ENCODE measurements at regions not wholly inside any gene's neighbourhood (a gene's known extent, or its start where the extent isn't known, plus 50 kb on each side); places are given as distances from the start of the nearest gene placed in this dataset.

DNA sequence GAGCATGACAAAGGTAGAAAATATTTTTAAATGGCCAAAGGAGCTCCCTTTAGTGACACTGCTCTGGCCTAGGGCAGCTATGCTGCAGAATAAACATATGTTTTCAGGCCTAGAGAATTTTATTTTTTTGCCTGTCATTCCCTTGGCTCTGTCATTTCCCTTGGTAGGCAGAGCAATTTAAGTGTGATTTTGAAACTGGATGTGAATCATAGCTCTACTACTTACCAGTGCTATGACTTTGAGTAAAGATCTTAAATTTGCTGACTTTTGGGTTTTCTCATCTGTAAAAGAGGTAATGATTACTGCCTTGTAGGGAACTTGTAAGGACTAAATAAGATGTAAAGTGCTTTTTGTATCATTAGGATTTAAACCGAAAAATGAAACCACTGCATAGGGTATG, 189.0 kb upstream of the ZRANB2 start:
- DNase-seq (ENCODE audit: missing footprints) = no peak
- intact Hi-C loops (cut with DNase I) = no loop called here
- ATAC-seq = no peak

DNA sequence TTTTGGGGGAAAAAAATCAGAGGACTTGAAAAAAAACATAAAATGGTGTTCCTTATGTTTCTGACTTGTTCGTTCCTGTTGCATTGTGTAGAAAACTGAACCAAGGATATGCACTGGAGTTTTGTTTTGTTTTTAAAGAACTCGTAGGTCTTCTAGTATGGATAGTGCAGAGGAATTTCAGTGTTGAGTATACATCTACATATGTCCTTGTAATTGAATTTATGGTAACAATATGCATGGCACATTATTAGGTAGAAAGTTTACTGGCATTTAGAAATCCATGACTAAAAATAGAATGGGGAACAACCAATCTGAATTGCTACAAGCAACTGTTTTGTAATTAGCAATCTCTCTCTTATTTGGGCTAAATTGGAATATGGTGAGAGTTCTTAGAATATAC, 188.3 kb upstream of the ZRANB2 start:
- intact Hi-C loops (cut with DNase I) = no loop called here
- no peak for ATAC-seq
- DNase-seq (ENCODE audit: missing footprints) = no peak

DNA sequence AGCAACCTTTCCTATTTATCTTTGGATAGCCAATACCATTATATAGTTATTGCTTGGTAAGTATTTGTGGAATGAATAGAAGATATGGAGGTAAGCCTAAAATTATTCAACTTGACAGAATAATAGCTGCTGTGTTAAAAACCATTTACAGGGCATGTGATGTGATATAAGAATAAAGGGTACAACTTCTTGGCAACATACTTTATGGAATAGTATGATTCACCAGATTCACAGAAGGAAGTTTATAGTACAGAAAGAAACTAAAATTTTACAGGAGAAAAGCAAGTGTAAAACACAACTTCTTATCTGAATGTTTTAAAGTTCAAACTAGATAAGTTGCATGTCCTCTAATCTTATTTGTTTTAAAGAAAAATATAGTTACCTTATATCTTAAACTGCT, 186.4 kb upstream of the ZRANB2 start:
- DNase-seq (ENCODE audit: missing footprints) (no peak), ATAC-seq (no peak)
- intact Hi-C loops (cut with DNase I) = no loop called here

DNA sequence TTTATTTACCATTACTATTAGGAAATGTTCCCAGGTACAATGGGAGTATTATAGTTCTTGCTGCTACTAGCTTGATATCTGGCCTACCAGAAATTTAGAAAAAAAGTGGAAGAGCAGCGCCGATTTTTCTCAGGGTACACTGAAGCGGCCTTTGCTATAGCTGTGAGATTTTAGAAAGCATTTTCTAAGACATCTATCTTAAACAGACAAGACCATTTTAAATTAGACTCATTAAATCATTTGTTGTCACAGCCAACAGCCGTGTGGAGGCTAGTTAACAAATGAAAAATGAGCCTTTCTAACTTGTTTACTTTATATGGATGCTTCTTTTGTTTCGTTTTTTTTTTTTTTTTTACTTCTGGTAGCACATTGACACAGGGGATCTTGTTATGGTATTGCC, 183.2 kb upstream of the ZRANB2 start:
- ATAC-seq (no peak), DNase-seq (ENCODE audit: missing footprints) (no peak)
- intact Hi-C loops (cut with DNase I) = no loop called here

DNA sequence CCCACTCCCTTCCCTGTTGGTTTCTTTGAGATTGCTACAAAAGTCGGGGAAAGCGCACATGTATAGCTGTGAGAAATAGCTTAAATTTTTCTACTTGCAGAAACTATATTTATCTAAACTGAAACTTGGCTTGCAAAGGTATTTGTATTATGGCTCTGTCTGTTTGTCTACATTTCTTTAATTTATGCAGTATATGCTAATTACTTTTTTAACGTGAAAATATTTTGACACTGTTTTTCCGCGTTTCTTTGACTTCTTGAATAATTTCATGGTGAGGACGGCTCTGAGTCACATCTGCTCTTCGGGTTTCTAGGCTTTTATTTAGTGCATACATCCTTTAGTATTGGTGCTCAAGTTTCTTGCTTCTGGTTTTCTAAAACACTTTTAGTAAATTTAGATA, 182.1 kb upstream of the ZRANB2 start:
- intact Hi-C loops (cut with DNase I) = no loop called here
- no peak for DNase-seq (ENCODE audit: missing footprints)
- ATAC-seq = no peak

DNA sequence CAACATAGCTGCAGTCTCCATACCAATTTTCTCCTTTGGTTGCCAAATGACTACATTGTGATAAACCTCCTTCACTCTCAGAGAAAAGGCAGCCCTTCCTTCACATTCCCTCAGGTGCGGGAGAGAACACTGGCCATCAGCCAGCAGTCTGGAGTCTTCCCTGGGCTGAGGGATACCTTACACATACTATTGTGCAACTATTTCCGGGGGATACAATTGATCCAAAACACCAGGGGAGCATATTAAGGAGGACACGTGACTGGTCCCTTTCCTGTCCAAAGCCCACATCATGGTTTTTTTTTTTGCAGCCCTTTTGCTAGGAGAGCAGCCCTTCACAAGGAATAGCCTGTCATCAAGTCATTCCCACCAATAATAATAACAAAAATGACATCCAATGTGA, 172.1 kb upstream of the ZRANB2 start:
- intact Hi-C loops (cut with DNase I) = no loop called here
- ATAC-seq (no peak), DNase-seq (ENCODE audit: missing footprints) (no peak)

DNA sequence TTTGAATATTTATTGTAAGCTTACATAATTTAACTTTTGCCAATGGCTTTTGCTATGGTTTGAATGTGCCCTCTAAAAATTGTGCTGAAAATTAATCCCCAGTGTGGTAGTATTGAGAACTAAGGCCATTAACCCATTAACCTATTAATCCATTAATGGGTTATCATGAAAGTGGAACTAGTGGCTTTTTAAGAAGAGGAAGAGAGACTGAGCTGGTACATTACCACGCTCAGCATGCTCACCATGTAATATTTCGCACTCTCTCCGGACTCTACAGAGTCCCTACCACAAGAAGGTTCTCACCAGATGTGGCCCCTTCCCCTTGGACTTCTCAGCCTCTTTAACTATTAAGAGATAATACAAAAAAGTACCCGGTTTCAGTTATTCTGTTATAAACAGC, 164.4 kb upstream of the ZRANB2 start:
- no peak for ATAC-seq

DNA sequence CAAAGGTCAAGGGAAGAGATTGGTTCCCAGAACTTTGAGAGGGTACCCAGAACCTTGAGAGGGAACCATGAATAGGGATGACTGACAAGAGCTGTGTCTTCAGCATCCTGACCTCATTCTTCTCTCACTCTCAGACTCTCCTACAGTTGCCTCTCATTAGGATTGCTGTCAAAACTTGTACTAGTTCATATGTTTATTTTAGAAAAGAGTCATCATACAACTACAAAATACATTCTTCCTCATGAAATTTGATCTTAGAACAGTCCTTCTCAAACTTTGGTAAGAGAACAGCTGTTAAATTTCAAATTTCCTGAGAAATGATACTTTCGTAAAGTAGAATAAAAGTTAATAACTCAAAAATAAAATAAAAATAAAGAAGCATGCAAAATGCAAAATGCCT, 161.4 kb upstream of the ZRANB2 start:
- ATAC-seq = no peak
- intact Hi-C loops (cut with DNase I) = no loop called here
- DNase-seq (ENCODE audit: missing footprints) = no peak

More for the DNA sequence above, 164.4 kb upstream of the ZRANB2 start:
- DNase-seq (ENCODE audit: missing footprints) = no peak
- intact Hi-C loops (cut with DNase I) = no loop called here

DNA sequence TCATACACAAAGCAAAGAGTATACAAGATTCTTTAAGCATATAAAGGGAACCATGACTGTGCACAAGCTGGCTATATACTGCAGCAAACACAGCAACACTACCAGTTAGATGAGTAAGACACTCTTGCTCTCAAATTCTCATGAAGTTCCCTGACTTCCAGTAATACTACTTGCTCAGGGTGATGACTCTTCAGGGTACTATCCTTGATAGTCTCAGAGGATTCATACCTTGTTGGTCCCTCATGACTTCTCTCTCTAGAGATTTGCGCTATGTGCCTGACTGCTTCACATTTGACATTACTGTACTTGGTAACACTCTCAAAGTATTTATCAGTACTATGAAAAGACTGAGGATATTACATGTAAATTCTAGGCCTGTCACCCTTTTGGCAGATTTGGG, 159.8 kb upstream of the ZRANB2 start:
- ATAC-seq (no peak), DNase-seq (ENCODE audit: missing footprints) (no peak)
- intact Hi-C loops (cut with DNase I) = no loop called here

DNA sequence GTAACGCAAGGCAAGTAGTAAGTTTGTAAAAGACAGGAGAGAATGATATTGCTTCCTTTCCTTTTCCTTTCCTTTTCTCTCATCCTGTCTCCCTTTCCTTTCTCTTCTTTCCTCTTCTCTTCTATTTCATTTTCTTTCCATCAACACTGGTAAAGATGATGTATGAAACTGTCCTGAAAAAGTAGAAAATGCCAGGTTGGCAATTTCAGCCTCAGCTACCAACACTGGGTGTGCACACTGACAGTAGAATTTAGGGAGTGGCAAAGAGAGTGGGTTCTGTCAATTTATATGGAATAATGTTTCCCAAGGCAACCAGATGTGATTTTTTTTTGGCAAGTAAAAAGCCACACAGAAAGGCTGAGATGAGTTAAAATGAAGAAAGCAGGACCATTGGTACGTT, 155.7 kb upstream of the ZRANB2 start:
- DNase-seq (ENCODE audit: missing footprints) (no peak), ATAC-seq (no peak)

DNA sequence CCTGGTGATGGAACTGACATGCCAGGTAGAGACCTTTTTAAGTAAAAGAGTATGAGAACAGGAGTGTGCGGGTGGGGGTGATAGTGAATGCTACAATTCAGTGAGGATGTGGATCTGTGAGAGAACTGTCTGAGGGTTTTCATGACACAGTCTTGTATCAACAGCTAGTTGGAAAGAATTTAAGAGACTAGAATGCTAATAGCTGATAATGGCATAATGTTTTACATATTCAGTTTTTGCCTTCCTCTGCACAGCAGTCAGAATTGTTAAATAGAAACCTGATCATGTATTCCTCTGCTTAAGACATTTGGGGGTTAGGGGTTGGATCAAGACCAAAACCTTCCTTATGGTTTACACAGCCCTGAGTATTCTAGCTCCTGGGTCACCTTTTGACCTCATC, 152.8 kb upstream of the ZRANB2 start:
- ATAC-seq = no peak
- intact Hi-C loops (cut with DNase I) = no loop called here
- DNase-seq (ENCODE audit: missing footprints) = no peak

More for the DNA sequence above, 155.7 kb upstream of the ZRANB2 start:
- intact Hi-C loops (cut with DNase I) = no loop called here

DNA sequence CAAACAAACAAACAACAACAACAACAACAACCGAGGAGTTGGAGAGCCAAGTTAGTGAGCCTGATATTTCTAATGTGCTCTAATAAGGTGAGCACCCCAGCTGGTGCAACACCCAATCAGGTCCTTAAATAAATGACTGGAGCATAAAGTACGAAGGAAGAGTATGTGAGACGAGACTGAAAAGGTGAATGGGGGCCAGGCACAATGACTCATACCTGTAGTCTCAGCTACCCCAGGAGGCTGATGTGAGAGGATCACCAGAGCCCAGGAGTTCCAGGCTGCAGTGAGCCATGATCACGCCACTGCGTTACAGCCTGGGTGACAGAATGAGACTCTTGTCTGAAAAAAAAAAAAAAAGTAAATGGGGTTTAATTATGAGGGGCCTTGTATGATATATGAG, 152.0 kb upstream of the ZRANB2 start:
- ATAC-seq (no peak), DNase-seq (ENCODE audit: missing footprints) (no peak)
- intact Hi-C loops (cut with DNase I) = no loop called here

DNA sequence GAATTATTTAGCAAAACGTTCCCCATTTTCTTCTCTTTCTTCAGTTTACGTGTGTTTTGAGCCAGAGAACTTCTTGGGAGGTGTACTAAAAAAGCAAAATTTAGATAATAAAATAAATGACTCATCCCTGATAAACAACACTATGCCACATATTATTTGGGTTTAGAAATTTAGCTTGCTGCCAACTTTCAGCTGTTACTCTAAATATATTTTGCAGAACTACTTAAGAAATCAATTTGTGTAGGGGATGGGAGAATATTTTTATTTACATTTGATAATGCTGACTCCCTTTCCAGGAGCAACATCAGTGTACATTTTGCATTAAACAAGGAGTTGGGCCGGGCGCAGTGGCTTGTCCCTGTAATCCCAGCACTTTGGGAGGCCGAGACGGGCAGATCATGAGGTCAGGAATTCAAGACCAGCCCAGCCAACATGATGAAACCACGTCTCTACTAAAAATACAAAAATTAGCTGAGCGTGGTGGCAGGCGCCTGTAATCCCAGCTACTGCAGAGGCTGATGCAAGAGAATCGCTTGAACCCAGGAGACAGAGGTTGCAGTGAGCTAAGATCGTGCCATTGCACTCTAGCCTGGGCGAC, 151.4 kb upstream of the ZRANB2 start:
- ATAC-seq = no peak
- no peak for DNase-seq (ENCODE audit: missing footprints)
- intact Hi-C loops (cut with DNase I) = no loop called here

DNA sequence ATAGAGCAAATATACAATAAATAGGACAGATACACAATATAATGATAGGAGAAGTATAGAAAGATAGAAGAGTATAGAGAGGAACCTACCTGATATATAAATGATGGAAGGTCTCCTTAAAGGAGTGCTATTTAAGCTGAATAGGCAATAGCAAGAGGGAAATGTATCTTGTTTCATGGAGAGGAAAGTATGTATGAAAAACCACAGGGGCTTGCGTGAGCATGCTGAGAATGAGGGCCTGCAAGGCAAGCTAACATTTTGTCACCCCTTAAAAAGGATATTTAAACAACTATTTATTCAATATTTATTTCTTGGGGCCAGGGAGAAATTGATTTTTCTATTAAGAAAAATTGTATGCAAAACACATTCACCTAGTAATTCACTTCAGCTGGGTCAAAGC, 150.9 kb upstream of the ZRANB2 start:
- no peak for ATAC-seq
- DNase-seq (ENCODE audit: missing footprints) = no peak
- intact Hi-C loops (cut with DNase I) = no loop called here

DNA sequence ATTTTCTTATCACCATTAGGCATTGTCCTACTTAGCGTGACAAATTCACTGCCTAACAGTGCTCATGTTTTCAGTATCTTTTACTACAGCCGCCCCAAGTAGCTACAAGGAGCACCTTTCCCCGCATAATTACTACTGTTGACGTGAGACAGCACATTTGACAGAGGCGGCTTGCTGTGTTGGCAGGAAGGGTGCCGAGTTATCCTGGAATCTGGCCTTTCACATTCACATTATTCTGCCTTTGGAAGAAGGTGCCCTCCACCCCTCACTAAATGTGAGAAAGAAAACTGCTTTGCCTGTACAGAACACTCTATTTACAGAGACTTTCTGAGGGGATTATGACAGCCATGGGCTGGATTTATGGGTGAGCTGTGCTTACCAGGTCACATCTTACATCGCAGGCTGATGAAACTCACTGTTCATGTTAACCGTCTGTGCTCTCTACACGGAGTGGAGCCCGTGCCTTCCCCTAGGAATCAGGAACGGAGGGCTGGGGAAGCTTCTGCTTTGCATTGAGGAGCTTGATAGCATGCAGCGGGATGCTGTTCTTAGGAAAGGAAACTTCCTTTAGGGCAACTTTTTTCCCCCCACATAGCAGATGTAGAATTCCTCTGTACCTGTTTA, 148.0 kb upstream of the ZRANB2 start:
- no peak for DNase-seq (ENCODE audit: missing footprints)
- intact Hi-C loops (cut with DNase I) = no loop called here
- ATAC-seq = no peak

DNA sequence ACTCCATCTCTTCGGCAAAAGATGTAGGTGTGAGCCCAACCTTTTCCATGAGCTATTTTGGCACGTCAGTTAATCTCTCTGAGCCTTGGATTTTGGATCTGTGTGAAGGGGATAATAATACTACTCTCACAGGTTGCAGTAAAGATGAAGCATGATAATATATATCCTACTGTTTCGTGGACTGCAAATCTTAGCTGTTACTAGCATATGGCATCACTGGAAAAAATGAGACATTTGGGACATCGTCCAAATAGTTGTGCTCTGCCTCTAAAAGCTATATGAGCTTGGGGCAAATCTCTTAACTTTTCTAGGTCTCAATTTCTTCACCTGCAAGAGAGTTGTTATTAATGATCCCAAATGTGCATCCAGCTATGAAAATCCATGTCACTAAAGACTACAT, 147.4 kb upstream of the ZRANB2 start:
- intact Hi-C loops (cut with DNase I) = no loop called here

DNA sequence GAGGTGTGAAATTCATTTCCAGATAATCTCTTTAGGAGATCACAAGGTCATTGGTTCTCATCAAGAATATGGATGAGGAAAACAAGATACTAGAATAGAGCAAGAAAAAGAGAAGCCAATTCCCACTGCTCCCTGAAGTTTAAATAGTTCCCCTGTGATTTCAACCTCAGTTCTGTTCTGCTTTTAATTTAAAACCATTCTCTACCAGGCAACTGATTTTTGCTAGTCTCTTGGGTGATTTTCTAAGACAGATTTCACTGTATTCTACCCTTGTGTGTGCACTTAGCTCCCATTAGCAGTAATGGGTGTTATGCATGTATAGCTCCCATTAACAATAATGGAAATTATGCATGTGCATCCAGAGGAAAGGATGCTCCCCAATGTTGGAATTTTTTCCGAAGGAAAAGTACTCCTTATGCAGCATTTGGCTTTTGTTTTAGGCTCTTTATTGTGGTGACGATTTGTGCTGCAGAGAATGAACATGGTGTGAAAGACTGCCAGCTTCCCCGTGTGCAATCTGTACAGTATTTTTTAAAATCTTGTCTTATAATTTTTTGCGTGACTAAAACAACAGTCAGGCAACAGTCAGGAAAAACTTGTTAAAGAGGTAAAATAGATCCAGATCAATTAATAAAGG, 144.0 kb upstream of the ZRANB2 start:
- no peak for ATAC-seq
- intact Hi-C loops (cut with DNase I) = no loop called here
- no peak for DNase-seq (ENCODE audit: missing footprints)

More for the DNA sequence above, 147.4 kb upstream of the ZRANB2 start:
- ATAC-seq = no peak
- DNase-seq (ENCODE audit: missing footprints) = no peak

DNA sequence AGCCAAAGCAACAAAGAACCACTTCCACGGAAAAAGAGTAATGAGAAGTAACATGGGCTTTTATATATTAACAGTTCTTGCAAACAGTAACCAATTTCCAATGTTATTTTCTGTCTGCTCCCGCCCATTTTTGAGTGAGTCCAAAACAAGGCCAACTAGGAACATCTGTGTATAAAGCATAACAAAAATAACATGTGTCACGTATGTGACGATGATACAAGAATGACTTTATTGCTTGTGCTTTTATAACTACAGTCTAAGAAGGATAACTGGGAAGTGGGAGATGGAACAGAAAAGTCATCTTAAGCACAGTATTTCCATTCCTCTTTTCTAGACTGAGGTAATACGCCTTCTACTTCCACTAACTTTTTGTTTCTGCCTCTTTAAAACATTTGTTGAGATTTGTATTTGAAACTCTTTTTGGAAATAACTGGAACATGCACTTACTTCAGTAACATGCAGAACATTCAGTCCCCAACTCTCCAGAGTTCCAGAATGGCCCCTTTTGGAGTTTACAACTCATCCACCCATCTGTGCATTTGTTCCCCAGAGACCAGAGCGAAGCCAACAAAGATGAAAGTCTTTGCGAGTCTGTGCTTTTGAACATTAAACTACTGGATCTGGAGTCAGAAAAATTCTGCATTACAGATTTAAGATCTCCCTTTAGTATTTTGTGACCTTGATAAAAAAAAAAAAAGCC, 143.0 kb upstream of the ZRANB2 start:
- intact Hi-C loops (cut with DNase I) = no loop called here
- ATAC-seq = no peak
- DNase-seq (ENCODE audit: missing footprints) = no peak

DNA sequence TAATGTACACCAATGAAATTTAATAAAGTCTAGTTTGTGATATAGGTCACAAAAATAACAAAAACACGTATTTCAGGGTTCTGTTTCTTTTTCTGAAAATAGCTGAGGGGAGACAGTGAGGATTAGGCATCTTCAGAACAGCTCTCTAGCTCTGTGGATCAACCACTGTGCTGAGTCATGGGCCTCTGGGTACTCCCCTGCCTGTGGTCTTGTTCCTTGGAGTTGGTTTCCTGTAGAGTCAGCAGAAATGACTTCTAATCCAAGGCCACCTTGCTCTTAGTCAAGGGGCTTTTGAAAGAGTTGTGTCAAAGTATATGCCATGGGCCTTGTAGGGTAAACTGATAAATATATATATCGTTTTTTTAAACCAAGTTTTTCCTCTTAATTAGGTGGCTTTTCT, 141.8 kb upstream of the ZRANB2 start:
- intact Hi-C loops (cut with DNase I) = no loop called here
- no peak for ATAC-seq
- DNase-seq (ENCODE audit: missing footprints) = no peak

DNA sequence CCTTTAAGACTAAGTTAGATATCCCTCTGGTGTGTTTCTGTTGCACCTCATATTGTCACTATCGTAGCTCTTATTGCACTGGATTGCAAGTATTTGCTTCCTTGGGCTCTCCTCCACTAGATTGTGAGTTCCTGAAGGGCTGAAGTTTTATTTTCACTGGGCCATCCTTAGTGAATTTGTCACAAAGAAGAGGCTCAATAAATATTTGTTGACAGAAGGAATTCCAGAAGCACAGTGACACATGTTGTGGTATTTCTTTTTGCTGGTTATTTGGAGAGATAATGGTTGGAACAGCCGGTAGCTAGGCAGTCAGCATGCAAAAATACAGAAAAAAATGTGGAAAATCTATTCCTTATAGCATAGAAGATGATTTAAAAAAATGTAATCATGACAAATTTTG, 129.9 kb upstream of the ZRANB2 start:
- intact Hi-C loops (cut with DNase I) = no loop called here

More for the DNA sequence above, 129.9 kb upstream of the ZRANB2 start:
- no peak for ATAC-seq
- no peak for DNase-seq (ENCODE audit: missing footprints)

All from Right ventricle myocardium inferior (tissue), 1 donor.